ENCODE measurements at regions not wholly inside any gene's neighbourhood (a gene's known extent, or its start where the extent isn't known, plus 50 kb on each side); places are given as distances from the start of the nearest gene placed in this dataset.

- Histone ChIP-seq H3K9me2 (replicated peaks; ENCODE audit: insufficient read depth, low read length) (no peaks in the 10 kb centered on the region), H3K4me1 (ENCODE audit: low read length) (no peaks in the 10 kb centered on the region), H3K79me2 (ENCODE audit: low read length) (no peaks in the 10 kb centered on the region), H3K9ac (ENCODE audit: low read length) (no peak overlapping the region), H3F3A (ENCODE audit: insufficient read depth, low read length) (no peaks in the 10 kb centered on the region), H3K4me3 (ENCODE audit: low read length) (no peak overlapping the region), H3K36me3 (replicated peaks; ENCODE audit: insufficient read depth, low read length) (no peaks in the 10 kb centered on the region), H3K27ac (ENCODE audit: low read length) (no peak overlapping the region), H4K20me1 (ENCODE audit: insufficient read depth, low read length) (no peaks in the 10 kb centered on the region), H3K4me2 (ENCODE audit: low read depth, low read length) (no peak overlapping the region), H3K9me3 (replicated peaks; ENCODE audit: insufficient read depth, low read length) (no peaks in the 10 kb centered on the region), H3K27me3 (replicated peaks; ENCODE audit: insufficient read depth, low read length) (peaks cover 30% of the 10 kb centered on the region), H2AFZ (ENCODE audit: low read length) (no peak overlapping the region)
- TF ChIP-seq EZH2phosphoT487 (IDR thresholded peaks at IDR 0.05; ENCODE audit: low read length): no peak
- no peak for TF ChIP-seq CTCF (IDR thresholded peaks at IDR 0.05; ENCODE audit: low read length)
- no peak for TF ChIP-seq EZH2 (optimal IDR thresholded peaks at IDR 0.05; ENCODE audit: low read depth, low read length)
- DNase-seq: no peak
Measured at GRCh38 chr11:45572354-45573123, 92.9 kb downstream of the CHST1 start.

GRCh38 chr11:45569776-45570175 is 95.6 kb downstream of the CHST1 start:
- H3K4me1 ChIP-seq (ENCODE audit: low read length): no peaks in the 10 kb centered on the region
- no peak overlapping the region for H3K9ac ChIP-seq (ENCODE audit: low read length)
- no peaks in the 10 kb centered on the region for H3K79me2 ChIP-seq (ENCODE audit: low read length)
- H3K4me2 ChIP-seq (ENCODE audit: low read depth, low read length): no peak overlapping the region
- no peaks in the 10 kb centered on the region for H3K9me2 ChIP-seq (replicated peaks; ENCODE audit: insufficient read depth, low read length)
- no peak overlapping the region for H3K4me3 ChIP-seq (ENCODE audit: low read length)
- no peaks in the 10 kb centered on the region for H3F3A ChIP-seq (ENCODE audit: insufficient read depth, low read length)
- TF ChIP-seq CTCF (IDR thresholded peaks at IDR 0.05; ENCODE audit: low read length): no peak
- no peak for TF ChIP-seq EZH2 (optimal IDR thresholded peaks at IDR 0.05; ENCODE audit: low read depth, low read length)
- no peak for TF ChIP-seq EZH2phosphoT487 (IDR thresholded peaks at IDR 0.05; ENCODE audit: low read length)
- H4K20me1 ChIP-seq (ENCODE audit: insufficient read depth, low read length): no peaks in the 10 kb centered on the region
- H3K27ac ChIP-seq (ENCODE audit: low read length): no peak overlapping the region
- DNase-seq: no peak
- H3K36me3 ChIP-seq (replicated peaks; ENCODE audit: insufficient read depth, low read length): no peaks in the 10 kb centered on the region
- no peak overlapping the region for H2AFZ ChIP-seq (ENCODE audit: low read length)
- H3K27me3 ChIP-seq (replicated peaks; ENCODE audit: insufficient read depth, low read length): peaks cover 7% of the 10 kb centered on the region
- H3K9me3 ChIP-seq (replicated peaks; ENCODE audit: insufficient read depth, low read length): no peaks in the 10 kb centered on the region

GRCh38 chr11:45568049-45568448 is 97.4 kb downstream of the CHST1 start:
- no peaks in the 10 kb centered on the region for H3K79me2 ChIP-seq (ENCODE audit: low read length)
- no peaks in the 10 kb centered on the region for H3K36me3 ChIP-seq (replicated peaks; ENCODE audit: insufficient read depth, low read length)
- H3K9me3 ChIP-seq (replicated peaks; ENCODE audit: insufficient read depth, low read length): no peaks in the 10 kb centered on the region
- DNase-seq: no peak
- TF ChIP-seq EZH2phosphoT487 (IDR thresholded peaks at IDR 0.05; ENCODE audit: low read length) (no peak), CTCF (IDR thresholded peaks at IDR 0.05; ENCODE audit: low read length) (no peak), EZH2 (optimal IDR thresholded peaks at IDR 0.05; ENCODE audit: low read depth, low read length) (no peak)
- H4K20me1 ChIP-seq (ENCODE audit: insufficient read depth, low read length): no peaks in the 10 kb centered on the region
- peaks cover 17% of the 10 kb centered on the region for H3K27me3 ChIP-seq (replicated peaks; ENCODE audit: insufficient read depth, low read length)
- no peak overlapping the region for H3K9ac ChIP-seq (ENCODE audit: low read length)
- no peaks in the 10 kb centered on the region for H3K9me2 ChIP-seq (replicated peaks; ENCODE audit: insufficient read depth, low read length)
- H3K27ac ChIP-seq (ENCODE audit: low read length): no peak overlapping the region
- H2AFZ ChIP-seq (ENCODE audit: low read length): no peak overlapping the region
- no peak overlapping the region for H3K4me2 ChIP-seq (ENCODE audit: low read depth, low read length)
- H3K4me3 ChIP-seq (ENCODE audit: low read length): no peak overlapping the region
- H3F3A ChIP-seq (ENCODE audit: insufficient read depth, low read length): no peaks in the 10 kb centered on the region
- H3K4me1 ChIP-seq (ENCODE audit: low read length): no peaks in the 10 kb centered on the region

Measured in MM.1S (cell line).